Body of pancreas (tissue), 4 donors: ENCODE measurements at regions not wholly inside any gene's neighbourhood (a gene's known extent, or its start where the extent isn't known, plus 50 kb on each side); places are given as distances from the start of the nearest gene placed in this dataset.
"Not testable (repeated sequence)": the region's sequence is repeated elsewhere in the genome, so short reads cannot be mapped to it uniquely, and the experiment has no call there.

Source experiments
- ATAC-seq: fragments of 150-250 bp; one replicate; pipeline ENCODE4 v1.9.1; 2016
- DNase-seq, 4 donors: peaks; one replicate each; pipeline ENCODE4 v3.0.0-alpha.2; 2019
- H3K27ac ChIP-seq, 4 donors: fragments of 200-600 bp; sonication (generic); 1 replicate in 3 of 4; 2 replicates in 1 of 4; pipeline versions ENCODE4 v1.5.1 to v1.6.1; 2016 to 2019; ENCODE audit warnings: mild to moderate bottlenecking in 1 of 4, mixed read lengths in 1 of 4, moderate library complexity in 1 of 4
- H3K27me3 ChIP-seq, 2 donors: fragments of 200-600 bp; sonication (generic); one replicate each; pipeline ENCODE4 v1.6.0; 2016; ENCODE audit warnings: mild to moderate bottlenecking in 1 of 2
- H3K36me3 ChIP-seq, 2 donors: fragments of 200-600 bp; sonication (generic); replicated peaks in 1 of 2; 2 replicates each; pipeline ENCODE4 v1.5.1; 2016; ENCODE audit warnings: low read depth in 2 of 2; ENCODE audit not compliant: insufficient read depth in 1 of 2
- H3K4me1 ChIP-seq: fragments of 200-600 bp; sonication (generic); one replicate; pipeline ENCODE4 v1.6.0; 2016
- H3K4me3 ChIP-seq, 2 donors: fragments of 200-600 bp; sonication (generic); 1 replicate in 1 of 2; 2 replicates in 1 of 2; pipeline ENCODE4 v1.5.1; 2016 to 2019
- H3K9me3 ChIP-seq, 3 donors: fragments of 200-600 bp; sonication (generic); 1 replicate in 2 of 3; 2 replicates in 1 of 3; pipeline ENCODE4 v1.5.1; 2016
- POLR2A ChIP-seq, 3 donors: fragments of 450-650 bp; IDR thresholded peaks; one replicate each; pipeline ENCODE4 v1.6.1; 2016; ENCODE audit warnings: antibody characterized with exemption in 3 of 3, mild to moderate bottlenecking in 2 of 3
- WGBS, 2 donors: methylation state at CpG; one replicate each; pipeline ENCODE4 v1.1.5; 2017; 5-methylcytosine and 5-hydroxymethylcytosine counted together
- intact Hi-C: fragments of 100-400 bp; cut with DNase I; formaldehyde crosslinking; loops from one replicate; pipeline ENCODE4 v1.15.1; 2023
- TF ChIP-seq, protein P1 (sequence below), 7 experiments: fragments of 450-650 bp in 4 of 7; fragments of 200-600 bp in 3 of 7; sonication (generic) in 3 of 7; IDR thresholded peaks; one replicate each; pipeline ENCODE4 v1.5.1; 2016 to 2019; ENCODE audit warnings: antibody characterized with exemption in 7 of 7

DNA sequence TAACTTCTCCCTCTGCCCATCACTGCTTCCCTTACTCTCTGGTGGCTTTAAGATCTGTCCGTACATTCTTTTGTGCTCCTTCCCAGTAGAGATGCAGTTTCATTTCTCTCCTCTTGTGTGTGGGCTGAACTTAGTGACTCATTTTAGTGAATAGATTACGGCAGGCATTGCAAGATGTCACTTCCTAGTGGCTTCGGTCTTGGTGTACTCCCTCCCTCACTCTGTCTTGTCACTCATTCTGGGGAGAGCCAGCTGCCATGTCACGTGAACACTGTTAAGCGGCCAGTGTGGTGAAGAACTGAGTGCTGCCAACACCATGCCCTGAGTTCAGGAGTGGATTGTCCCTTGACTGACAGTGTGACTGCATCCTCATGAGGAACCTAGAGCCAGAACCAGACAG, 115.9 kb downstream of the OTOR start:
- intact Hi-C loops, result no loop called here
- no peaks in the 10 kb centered on the region for H3K36me3 ChIP-seq
- ATAC-seq, result no peak
- H3K27me3 ChIP-seq, result no peaks in the 10 kb centered on the region
- DNase-seq, result no peak
- no peak for TF ChIP-seq POLR2A (IDR thresholded peaks at IDR 0.05)
- TF ChIP-seq, protein P1, sequence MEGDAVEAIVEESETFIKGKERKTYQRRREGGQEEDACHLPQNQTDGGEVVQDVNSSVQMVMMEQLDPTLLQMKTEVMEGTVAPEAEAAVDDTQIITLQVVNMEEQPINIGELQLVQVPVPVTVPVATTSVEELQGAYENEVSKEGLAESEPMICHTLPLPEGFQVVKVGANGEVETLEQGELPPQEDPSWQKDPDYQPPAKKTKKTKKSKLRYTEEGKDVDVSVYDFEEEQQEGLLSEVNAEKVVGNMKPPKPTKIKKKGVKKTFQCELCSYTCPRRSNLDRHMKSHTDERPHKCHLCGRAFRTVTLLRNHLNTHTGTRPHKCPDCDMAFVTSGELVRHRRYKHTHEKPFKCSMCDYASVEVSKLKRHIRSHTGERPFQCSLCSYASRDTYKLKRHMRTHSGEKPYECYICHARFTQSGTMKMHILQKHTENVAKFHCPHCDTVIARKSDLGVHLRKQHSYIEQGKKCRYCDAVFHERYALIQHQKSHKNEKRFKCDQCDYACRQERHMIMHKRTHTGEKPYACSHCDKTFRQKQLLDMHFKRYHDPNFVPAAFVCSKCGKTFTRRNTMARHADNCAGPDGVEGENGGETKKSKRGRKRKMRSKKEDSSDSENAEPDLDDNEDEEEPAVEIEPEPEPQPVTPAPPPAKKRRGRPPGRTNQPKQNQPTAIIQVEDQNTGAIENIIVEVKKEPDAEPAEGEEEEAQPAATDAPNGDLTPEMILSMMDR (IDR thresholded peaks at IDR 0.05), result no peak
- no peak overlapping the region for H3K27ac ChIP-seq
- WGBS, 2 donors, result 68 to 79% methylated on average over 5 of the region's 5 CpGs
- H3K9me3 ChIP-seq, result no peaks in the 10 kb centered on the region
- H3K4me1 ChIP-seq, result no peaks in the 10 kb centered on the region
- no peak overlapping the region for H3K4me3 ChIP-seq

DNA sequence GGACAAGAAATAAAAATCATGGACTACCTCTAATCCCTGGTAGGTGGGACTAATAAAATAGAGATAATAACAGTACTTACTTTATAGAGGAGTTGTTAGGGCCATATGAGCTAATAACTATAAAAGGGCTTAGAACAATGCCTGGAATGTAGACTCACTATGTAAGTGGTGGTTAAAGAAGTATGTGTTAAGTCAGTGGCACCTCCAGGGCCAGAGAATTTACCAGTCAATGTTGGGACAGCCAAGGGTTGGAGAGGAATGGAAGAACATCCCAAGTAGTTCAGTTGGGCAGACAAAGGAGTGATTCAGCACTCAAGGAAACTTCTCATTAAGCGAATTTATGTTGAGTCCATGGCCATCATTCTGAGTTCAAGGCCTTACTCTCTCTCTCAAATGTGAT, 116.8 kb downstream of the OTOR start:
- no peaks in the 10 kb centered on the region for H3K36me3 ChIP-seq
- H3K27me3 ChIP-seq, result no peaks in the 10 kb centered on the region
- H3K4me3 ChIP-seq, result no peak overlapping the region
- H3K27ac ChIP-seq, result no peak overlapping the region
- 36 to 54% methylated on average over 1 of the region's 1 CpG for WGBS, 2 donors
- DNase-seq (no peak), ATAC-seq (no peak)
- TF ChIP-seq, protein P1 (IDR thresholded peaks at IDR 0.05), result no peak
- TF ChIP-seq POLR2A (IDR thresholded peaks at IDR 0.05), result no peak
- intact Hi-C loops, result no loop called here
- H3K9me3 ChIP-seq, result no peaks in the 10 kb centered on the region
- no peaks in the 10 kb centered on the region for H3K4me1 ChIP-seq

DNA sequence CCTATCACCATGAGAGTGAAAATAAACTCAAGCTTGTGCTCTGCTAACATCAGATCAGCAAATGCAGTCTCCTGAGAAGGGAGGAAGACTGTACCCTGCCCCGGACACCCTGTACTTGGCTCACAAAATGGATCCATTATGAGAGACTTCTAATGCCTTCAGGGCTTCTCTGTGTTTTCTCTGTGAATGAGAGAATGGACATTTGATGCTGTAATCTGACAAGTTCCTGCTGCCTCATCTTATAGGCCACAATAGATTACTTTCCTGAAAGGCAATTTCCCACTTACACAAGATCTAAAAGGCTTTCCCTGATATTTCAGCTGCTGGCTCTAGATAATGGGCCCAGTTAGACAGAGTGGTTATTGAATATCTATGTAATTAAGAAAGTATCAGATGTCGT, 117.2 kb downstream of the OTOR start:
- DNase-seq (no peak), ATAC-seq (no peak)
- H3K27ac ChIP-seq, result no peak overlapping the region
- 52 to 55% methylated on average over 2 of the region's 2 CpGs for WGBS, 2 donors
- H3K4me3 ChIP-seq, result no peak overlapping the region
- H3K27me3 ChIP-seq, result no peaks in the 10 kb centered on the region
- no peak for TF ChIP-seq POLR2A (IDR thresholded peaks at IDR 0.05)
- TF ChIP-seq, protein P1 (IDR thresholded peaks at IDR 0.05), result no peak
- intact Hi-C loops, result no loop called here
- H3K4me1 ChIP-seq, result no peaks in the 10 kb centered on the region
- H3K9me3 ChIP-seq, result no peaks in the 10 kb centered on the region
- H3K36me3 ChIP-seq, result no peaks in the 10 kb centered on the region

DNA sequence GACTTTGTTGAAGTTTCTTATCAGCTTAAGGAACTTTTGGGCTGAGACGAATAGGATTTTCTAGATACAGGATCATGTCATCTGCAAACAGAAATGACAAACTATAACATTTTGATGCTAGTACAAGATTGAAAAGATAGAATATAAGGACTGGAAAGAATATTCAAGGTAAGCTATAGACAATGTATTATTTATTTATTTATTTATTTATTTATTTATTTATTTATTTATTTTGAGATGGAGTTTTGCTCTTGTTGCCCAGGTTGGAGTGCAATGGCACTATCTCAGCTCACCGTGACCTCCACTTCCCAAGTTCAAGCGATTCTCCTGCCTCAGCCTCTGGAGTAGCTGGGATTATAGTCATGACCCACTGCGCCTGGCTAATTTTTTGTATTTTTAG, 125.0 kb downstream of the OTOR start:
- H3K4me3 ChIP-seq, H3K36me3 ChIP-seq, H3K27me3 ChIP-seq, H3K4me1 ChIP-seq, intact Hi-C loops, ATAC-seq, DNase-seq, H3K9me3 ChIP-seq, H3K27ac ChIP-seq: not testable (repeated sequence)
- 80% methylated on average over 4 of the region's 4 CpGs for WGBS, 2 donors

DNA sequence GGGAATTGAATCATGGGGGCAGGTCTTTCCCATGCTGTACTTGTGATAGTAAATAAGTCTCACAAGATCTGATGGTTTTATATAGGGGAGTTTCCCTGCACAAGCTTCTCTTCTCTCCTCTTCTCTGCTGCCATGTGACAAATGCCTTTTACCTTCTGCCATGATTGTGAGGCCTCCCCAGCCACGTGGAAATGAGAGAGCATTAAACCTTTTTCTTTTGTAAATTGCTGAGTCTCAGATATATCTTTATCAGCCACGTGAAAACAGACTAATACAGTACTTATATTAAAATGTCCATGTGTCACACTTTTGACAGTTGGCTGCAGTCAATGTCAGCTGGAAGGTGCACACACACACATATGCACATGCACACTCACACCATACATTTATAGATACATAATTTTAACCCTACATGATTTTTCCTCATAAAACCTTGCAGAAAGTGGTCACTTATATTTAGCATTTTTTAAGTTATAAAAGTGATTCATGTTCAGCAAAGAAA, 128.9 kb downstream of the OTOR start:
- H3K27ac ChIP-seq, result no peak overlapping the region
- H3K27me3 ChIP-seq, result no peaks in the 10 kb centered on the region
- TF ChIP-seq, protein P1 (IDR thresholded peaks at IDR 0.05), result no peak
- TF ChIP-seq POLR2A (IDR thresholded peaks at IDR 0.05), result no peak
- DNase-seq (no peak), ATAC-seq (no peak)
- H3K4me1 ChIP-seq, result no peaks in the 10 kb centered on the region
- 11 to 16% methylated on average over 2 of the region's 2 CpGs for WGBS, 2 donors
- no peaks in the 10 kb centered on the region for H3K9me3 ChIP-seq
- no peak overlapping the region for H3K4me3 ChIP-seq
- no peaks in the 10 kb centered on the region for H3K36me3 ChIP-seq
- intact Hi-C loops, result no loop called here
